ENCODE measurements at regions not wholly inside any gene's neighbourhood (a gene's known extent, or its start where the extent isn't known, plus 50 kb on each side); places are given as distances from the start of the nearest gene placed in this dataset.

DNA sequence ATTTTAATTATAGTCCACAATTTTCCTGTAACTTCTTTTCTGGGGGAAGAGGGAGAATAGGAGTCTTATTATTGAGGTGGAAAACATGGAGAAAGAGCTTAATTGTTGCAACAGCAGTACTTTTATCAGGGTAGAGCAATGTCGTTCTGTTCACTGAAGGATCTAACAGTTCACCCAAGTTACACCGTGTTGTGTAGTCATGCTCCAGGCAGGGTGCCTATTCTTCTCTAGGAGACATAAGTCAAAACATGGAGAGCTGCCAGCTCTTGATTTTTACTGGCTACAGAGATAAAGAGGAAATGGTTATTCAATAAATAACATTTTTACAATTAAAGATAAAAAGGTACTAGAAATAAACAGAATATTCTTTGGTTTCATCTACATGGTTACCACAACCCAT lies 594.3 kb upstream of the NETO1 start:
- ChIA-PET CTCF (no interaction called here), POLR2A (no interaction called here)
- TF ChIP-seq, protein P1, sequence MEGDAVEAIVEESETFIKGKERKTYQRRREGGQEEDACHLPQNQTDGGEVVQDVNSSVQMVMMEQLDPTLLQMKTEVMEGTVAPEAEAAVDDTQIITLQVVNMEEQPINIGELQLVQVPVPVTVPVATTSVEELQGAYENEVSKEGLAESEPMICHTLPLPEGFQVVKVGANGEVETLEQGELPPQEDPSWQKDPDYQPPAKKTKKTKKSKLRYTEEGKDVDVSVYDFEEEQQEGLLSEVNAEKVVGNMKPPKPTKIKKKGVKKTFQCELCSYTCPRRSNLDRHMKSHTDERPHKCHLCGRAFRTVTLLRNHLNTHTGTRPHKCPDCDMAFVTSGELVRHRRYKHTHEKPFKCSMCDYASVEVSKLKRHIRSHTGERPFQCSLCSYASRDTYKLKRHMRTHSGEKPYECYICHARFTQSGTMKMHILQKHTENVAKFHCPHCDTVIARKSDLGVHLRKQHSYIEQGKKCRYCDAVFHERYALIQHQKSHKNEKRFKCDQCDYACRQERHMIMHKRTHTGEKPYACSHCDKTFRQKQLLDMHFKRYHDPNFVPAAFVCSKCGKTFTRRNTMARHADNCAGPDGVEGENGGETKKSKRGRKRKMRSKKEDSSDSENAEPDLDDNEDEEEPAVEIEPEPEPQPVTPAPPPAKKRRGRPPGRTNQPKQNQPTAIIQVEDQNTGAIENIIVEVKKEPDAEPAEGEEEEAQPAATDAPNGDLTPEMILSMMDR (IDR thresholded peaks at IDR 0.05; ENCODE audit: unreplicated experiment), result no peak
- DNase-seq (ENCODE audit: unreplicated experiment), result peak; percentile 50
- intact Hi-C loops (cut with micrococcal nuclease), result no loop called here
- no peak overlapping the region for H3K27ac Mint-ChIP-seq (ENCODE audit: low read depth, unreplicated experiment)
- no peak overlapping the region for H3K4me3 Mint-ChIP-seq (ENCODE audit: unreplicated experiment)
- H3K36me3 Mint-ChIP-seq (ENCODE audit: insufficient read depth, unreplicated experiment), result no peaks in the 10 kb centered on the region
- no TSS peak for BruUV-seq (replicated peaks)
- H3K9me3 Mint-ChIP-seq (ENCODE audit: unreplicated experiment), result no peaks in the 10 kb centered on the region
- H3K4me1 Mint-ChIP-seq (ENCODE audit: insufficient read depth, unreplicated experiment), result no peaks in the 10 kb centered on the region
- H3K27me3 Mint-ChIP-seq (ENCODE audit: insufficient read depth, unreplicated experiment), result no peaks in the 10 kb centered on the region

DNA sequence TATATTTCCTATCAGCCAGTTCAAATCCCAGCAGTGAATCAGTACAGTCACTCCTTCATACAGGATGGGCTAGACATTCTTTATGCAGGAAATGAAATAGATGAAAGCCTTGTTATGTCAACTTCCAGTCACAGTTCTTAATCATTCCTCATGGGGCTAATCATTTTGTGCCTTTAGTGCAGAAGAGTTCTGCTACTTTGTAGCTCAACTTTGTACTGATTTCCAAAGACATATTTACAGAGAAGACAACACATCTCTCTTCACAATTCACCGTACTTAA lies 593.9 kb upstream of the NETO1 start:
- Mint-ChIP-seq H3K9me3 (ENCODE audit: unreplicated experiment) (no peaks in the 10 kb centered on the region), H3K4me1 (ENCODE audit: insufficient read depth, unreplicated experiment) (no peaks in the 10 kb centered on the region), H3K27ac (ENCODE audit: low read depth, unreplicated experiment) (no peak overlapping the region), H3K36me3 (ENCODE audit: insufficient read depth, unreplicated experiment) (no peaks in the 10 kb centered on the region), H3K4me3 (ENCODE audit: unreplicated experiment) (no peak overlapping the region), H3K27me3 (ENCODE audit: insufficient read depth, unreplicated experiment) (no peaks in the 10 kb centered on the region)
- intact Hi-C loops (cut with micrococcal nuclease), result no loop called here
- no peak for DNase-seq (ENCODE audit: unreplicated experiment)
- POLR2A ChIA-PET, result no interaction called here
- BruUV-seq (replicated peaks), result no TSS peak
- TF ChIP-seq, protein P1 (IDR thresholded peaks at IDR 0.05; ENCODE audit: unreplicated experiment), result no peak
- CTCF ChIA-PET, result no interaction called here

DNA sequence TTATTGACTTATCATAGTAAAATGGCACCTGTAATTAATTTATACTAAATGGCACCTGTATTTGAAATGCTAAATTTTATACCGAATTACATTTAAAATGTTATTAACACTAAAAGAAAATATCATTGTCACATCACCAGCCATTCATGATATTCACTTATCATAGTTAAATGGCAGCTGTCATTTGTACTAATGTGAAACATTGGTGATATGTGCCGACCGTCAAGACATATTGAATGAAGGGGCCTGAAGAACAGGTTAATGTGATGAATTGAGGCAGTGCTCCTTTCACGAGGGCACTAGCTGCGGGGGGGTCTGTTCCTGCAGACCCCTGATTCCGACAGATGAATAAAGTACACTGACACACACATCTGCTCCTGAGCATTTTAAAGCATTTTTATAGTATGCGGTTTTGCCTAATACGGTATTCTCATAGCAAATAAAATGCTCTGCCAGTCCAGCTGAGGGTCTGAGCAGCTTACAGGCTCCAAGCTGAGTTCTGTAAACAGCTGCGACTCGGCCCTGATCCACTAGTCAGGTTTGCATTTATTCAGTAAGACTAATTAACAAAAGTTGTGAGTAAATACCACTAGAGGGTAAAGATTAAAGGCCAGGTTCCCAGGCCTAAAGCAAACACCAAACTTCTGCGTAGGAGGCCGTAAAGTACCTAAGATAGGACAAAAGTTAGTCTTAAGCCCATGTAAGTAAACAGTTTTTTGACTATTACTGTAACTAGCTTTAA lies 593.4 kb upstream of the NETO1 start:
- no peak overlapping the region for H3K4me3 Mint-ChIP-seq (ENCODE audit: unreplicated experiment)
- TF ChIP-seq, protein P1 (IDR thresholded peaks at IDR 0.05; ENCODE audit: unreplicated experiment), result no peak
- no peak overlapping the region for H3K27ac Mint-ChIP-seq (ENCODE audit: low read depth, unreplicated experiment)
- POLR2A ChIA-PET, result no interaction called here
- DNase-seq (ENCODE audit: unreplicated experiment), result no peak
- no peaks in the 10 kb centered on the region for H3K36me3 Mint-ChIP-seq (ENCODE audit: insufficient read depth, unreplicated experiment)
- H3K4me1 Mint-ChIP-seq (ENCODE audit: insufficient read depth, unreplicated experiment), result no peaks in the 10 kb centered on the region
- CTCF ChIA-PET, result no interaction called here
- BruUV-seq (replicated peaks), result no TSS peak
- H3K27me3 Mint-ChIP-seq (ENCODE audit: insufficient read depth, unreplicated experiment), result no peaks in the 10 kb centered on the region
- no peaks in the 10 kb centered on the region for H3K9me3 Mint-ChIP-seq (ENCODE audit: unreplicated experiment)
- intact Hi-C loops (cut with micrococcal nuclease), result no loop called here

DNA sequence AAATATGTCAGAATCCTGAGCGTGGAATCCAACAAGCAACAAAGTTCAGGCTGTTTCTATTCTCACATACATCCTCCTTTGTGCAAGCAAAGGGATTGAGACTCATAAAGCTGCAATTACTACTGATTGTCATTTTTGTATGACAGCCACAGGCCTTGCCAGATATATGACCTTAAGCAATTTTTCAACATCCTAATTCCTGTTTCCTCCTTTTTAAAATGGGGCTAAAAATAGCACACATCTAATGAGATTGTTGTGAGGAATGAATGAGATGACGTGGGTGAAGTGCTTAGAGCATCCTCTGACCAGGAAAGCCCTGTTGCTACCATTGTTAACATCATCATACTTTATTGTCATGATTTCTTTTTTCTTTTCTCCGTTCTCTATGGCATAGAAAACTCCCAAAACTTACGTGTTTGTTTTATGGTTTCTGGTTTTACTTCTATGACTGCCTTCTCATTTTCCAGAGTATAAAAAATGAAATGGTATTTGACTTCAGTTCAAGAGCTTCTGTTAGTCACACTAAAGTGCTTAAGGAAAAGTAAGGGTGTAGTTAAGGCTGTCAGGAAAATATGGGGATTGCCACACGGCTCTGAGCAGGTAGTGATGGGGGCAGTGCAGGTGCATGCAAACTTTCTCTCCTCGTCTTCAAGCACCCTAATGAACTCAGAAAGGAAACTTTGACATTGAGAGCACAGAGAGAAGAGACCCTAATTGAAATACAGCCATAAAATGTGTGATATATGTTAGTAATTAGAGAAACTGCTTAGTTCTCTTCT lies 590.6 kb upstream of the NETO1 start:
- intact Hi-C loops (cut with micrococcal nuclease), result no loop called here
- ChIA-PET POLR2A (no interaction called here), CTCF (no interaction called here)
- Mint-ChIP-seq H3K27me3 (ENCODE audit: insufficient read depth, unreplicated experiment) (no peaks in the 10 kb centered on the region), H3K4me1 (ENCODE audit: insufficient read depth, unreplicated experiment) (no peaks in the 10 kb centered on the region), H3K4me3 (ENCODE audit: unreplicated experiment) (no peak overlapping the region), H3K9me3 (ENCODE audit: unreplicated experiment) (no peaks in the 10 kb centered on the region), H3K27ac (ENCODE audit: low read depth, unreplicated experiment) (no peak overlapping the region), H3K36me3 (ENCODE audit: insufficient read depth, unreplicated experiment) (no peaks in the 10 kb centered on the region)
- DNase-seq (ENCODE audit: unreplicated experiment), result no peak
- TF ChIP-seq, protein P1 (IDR thresholded peaks at IDR 0.05; ENCODE audit: unreplicated experiment), result no peak
- BruUV-seq (replicated peaks), result no TSS peak

Measured in MCF 10A (cell line).